GM19035 (cell line): ENCODE measurements at regions not wholly inside any gene's neighbourhood (a gene's known extent, or its start where the extent isn't known, plus 50 kb on each side); places are given as distances from the start of the nearest gene placed in this dataset.
"Not testable (repeated sequence)": the region's sequence is repeated elsewhere in the genome, so short reads cannot be mapped to it uniquely, and the experiment has no call there.

Experiments used
- ATAC-seq: cut with Tn5 transposase; IDR thresholded peaks from one replicate; pipeline ENCODE4 v1.9.1; 2021; ENCODE audit not compliant: unreplicated experiment

- ATAC-seq = no peak
Measured at GRCh38 chrX:121169099-121170035, 122.0 kb downstream of the GLUD2 start.

- no peak for ATAC-seq
Measured at GRCh38 chrX:121172703-121173102, 125.3 kb downstream of the GLUD2 start.

GRCh38 chrX:121179972-121180371, 132.6 kb downstream of the GLUD2 start:
- ATAC-seq = no peak

- no peak for ATAC-seq
Measured at GRCh38 chrX:121191779-121192178, 144.4 kb downstream of the GLUD2 start.

GRCh38 chrX:121195719-121196118, 148.3 kb downstream of the GLUD2 start:
- no peak for ATAC-seq

GRCh38 chrX:121196872-121197444, 149.5 kb downstream of the GLUD2 start:
- ATAC-seq = not testable (repeated sequence)

- ATAC-seq = no peak
Measured at GRCh38 chrX:121208563-121208962, 161.2 kb downstream of the GLUD2 start.

- no peak for ATAC-seq
Measured at GRCh38 chrX:121216641-121217374, 169.4 kb downstream of the GLUD2 start.

- no peak for ATAC-seq
Measured at GRCh38 chrX:121221322-121221977, 174.0 kb downstream of the GLUD2 start.

- no peak for ATAC-seq
Measured at GRCh38 chrX:121227888-121228287, 180.5 kb downstream of the GLUD2 start.

- no peak for ATAC-seq
Measured at GRCh38 chrX:121231566-121232358, 184.4 kb downstream of the GLUD2 start.

GRCh38 chrX:121236040-121236439, 188.6 kb downstream of the GLUD2 start:
- ATAC-seq = no peak

GRCh38 chrX:121238093-121238492, 190.7 kb downstream of the GLUD2 start:
- ATAC-seq = no peak

GRCh38 chrX:121244511-121244910, 197.1 kb downstream of the GLUD2 start:
- no peak for ATAC-seq

- no peak for ATAC-seq
Measured at GRCh38 chrX:121245763-121246162, 198.4 kb downstream of the GLUD2 start.

GRCh38 chrX:121254336-121254735, 206.9 kb downstream of the GLUD2 start:
- ATAC-seq = no peak

- ATAC-seq = no peak
Measured at GRCh38 chrX:121256647-121257046, 209.2 kb downstream of the GLUD2 start.

GRCh38 chrX:121258545-121258944, 211.1 kb downstream of the GLUD2 start:
- ATAC-seq = no peak

- ATAC-seq = no peak
Measured at GRCh38 chrX:121259170-121259569, 211.8 kb downstream of the GLUD2 start.

- ATAC-seq = no peak
Measured at GRCh38 chrX:121260596-121261240, 213.3 kb downstream of the GLUD2 start.
